Spleen (tissue), 7 donors: ENCODE measurements at regions not wholly inside any gene's neighbourhood (a gene's known extent, or its start where the extent isn't known, plus 50 kb on each side); places are given as distances from the start of the nearest gene placed in this dataset.

Source experiments
- POLR2A ChIP-seq, 3 donors: fragments of 450-650 bp; IDR thresholded peaks; one replicate each; pipeline ENCODE4 v1.5.1; 2017; ENCODE audit warnings: antibody characterized with exemption in 3 of 3, mild to moderate bottlenecking in 1 of 3
- POLR2AphosphoS5 ChIP-seq, 3 donors: sonication (generic); formaldehyde crosslinking; IDR thresholded peaks; one replicate each; pipeline ENCODE4 v1.5.1; 2017; ENCODE audit warnings: antibody characterized with exemption in 3 of 3
- TF ChIP-seq, protein P1 (sequence below), 11 experiments: fragments of 200-600 bp in 7 of 11; fragments of 450-650 bp in 4 of 11; sonication (generic) in 4 of 11; IDR thresholded peaks in 8 of 11; conservative IDR thresholded peaks in 3 of 11; 1 replicate in 7 of 11; 2 replicates in 4 of 11; pipeline versions ENCODE4 v1.4.0 to v1.8.0; 2016 to 2021; ENCODE audit warnings: antibody characterized with exemption in 11 of 11, inconsistent platforms in 4 of 11, mild to moderate bottlenecking in 1 of 11
- donor health status: DM: no; HTN: no; CAD: no; lungs with moderate emphysema.
- donor health status: DM: no; HTN: no; CAD: no.
- donor health status: DM: no; HTN: no; CAD: no.

DNA sequence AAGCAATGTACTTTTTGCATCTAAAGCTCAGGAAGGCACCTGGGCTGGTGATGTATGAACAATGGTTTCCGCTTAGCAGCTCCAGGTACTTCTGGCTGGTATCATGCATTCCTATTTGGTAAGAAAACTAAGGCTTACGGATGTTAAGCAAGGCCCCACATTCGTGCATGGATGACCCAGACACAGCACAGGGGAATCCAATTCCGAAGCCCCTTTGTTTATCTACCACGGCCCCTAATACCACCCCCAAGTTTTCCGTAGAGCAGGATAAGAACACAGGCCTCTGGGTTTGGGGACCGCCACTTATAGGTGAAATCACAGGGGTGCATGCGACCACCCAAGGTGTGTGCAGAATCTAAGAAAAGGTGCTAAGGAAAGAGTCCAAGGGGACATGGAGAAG is 192.1 kb upstream of the ID2 start:
- TF ChIP-seq, protein P1, sequence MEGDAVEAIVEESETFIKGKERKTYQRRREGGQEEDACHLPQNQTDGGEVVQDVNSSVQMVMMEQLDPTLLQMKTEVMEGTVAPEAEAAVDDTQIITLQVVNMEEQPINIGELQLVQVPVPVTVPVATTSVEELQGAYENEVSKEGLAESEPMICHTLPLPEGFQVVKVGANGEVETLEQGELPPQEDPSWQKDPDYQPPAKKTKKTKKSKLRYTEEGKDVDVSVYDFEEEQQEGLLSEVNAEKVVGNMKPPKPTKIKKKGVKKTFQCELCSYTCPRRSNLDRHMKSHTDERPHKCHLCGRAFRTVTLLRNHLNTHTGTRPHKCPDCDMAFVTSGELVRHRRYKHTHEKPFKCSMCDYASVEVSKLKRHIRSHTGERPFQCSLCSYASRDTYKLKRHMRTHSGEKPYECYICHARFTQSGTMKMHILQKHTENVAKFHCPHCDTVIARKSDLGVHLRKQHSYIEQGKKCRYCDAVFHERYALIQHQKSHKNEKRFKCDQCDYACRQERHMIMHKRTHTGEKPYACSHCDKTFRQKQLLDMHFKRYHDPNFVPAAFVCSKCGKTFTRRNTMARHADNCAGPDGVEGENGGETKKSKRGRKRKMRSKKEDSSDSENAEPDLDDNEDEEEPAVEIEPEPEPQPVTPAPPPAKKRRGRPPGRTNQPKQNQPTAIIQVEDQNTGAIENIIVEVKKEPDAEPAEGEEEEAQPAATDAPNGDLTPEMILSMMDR (IDR thresholded peaks at IDR 0.05 in 8 of 11, conservative IDR thresholded peaks at IDR 0.05 in 3 of 11): no peak
- no peak for TF ChIP-seq POLR2A (IDR thresholded peaks at IDR 0.05)
- no peak for TF ChIP-seq POLR2AphosphoS5 (IDR thresholded peaks at IDR 0.05)
